ENCODE measurements at regions not wholly inside any gene's neighbourhood (a gene's known extent, or its start where the extent isn't known, plus 50 kb on each side); places are given as distances from the start of the nearest gene placed in this dataset.

DNA sequence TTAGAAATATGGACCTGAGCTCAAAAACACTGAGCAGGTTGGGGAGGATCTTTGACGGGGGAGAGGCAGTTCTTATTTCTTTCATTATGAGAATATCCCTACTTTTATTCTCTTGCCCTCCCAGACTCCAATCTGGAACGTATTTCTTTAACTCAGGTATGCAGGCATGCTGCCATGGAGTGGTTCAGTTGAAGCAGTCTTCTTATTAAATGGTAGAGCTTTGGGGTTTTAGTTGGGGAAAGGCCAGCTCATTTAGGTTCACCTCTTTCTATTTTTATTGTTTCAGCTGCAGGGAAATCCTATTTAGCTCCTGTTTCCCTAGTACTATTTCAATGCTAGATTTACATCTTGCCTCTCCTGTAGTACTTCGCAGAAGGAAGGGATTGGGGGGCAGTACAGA is 198.9 kb downstream of the TTLL7 start:
- H2AFZ ChIP-seq (ENCODE audit: low read length), result no peak overlapping the region
- H3K4ac ChIP-seq (ENCODE audit: low read length), result no peak overlapping the region
- no peak overlapping the region for H4K91ac ChIP-seq (ENCODE audit: low read depth, low read length, poor library complexity)
- no peak overlapping the region for H4K8ac ChIP-seq (ENCODE audit: low read depth, low read length)
- WGBS, 2 donors (ENCODE audit: extremely low coverage in 2 of 2, insufficient read length in 2 of 2, insufficient replicate concordance in 1 of 2), result no CpG with 5 or more reads among the region's 3 CpGs
- no peak overlapping the region for H2BK15ac ChIP-seq (ENCODE audit: low read length)
- no peaks in the 10 kb centered on the region for H3K79me1 ChIP-seq (ENCODE audit: low read depth, low read length)
- H3K23ac ChIP-seq (ENCODE audit: low read depth, low read length, poor library complexity), result no peak overlapping the region
- no peaks in the 10 kb centered on the region for H3K27me3 ChIP-seq (ENCODE audit: control insufficient read depth in 3 of 3, insufficient read depth in 3 of 3, low read depth in 1 of 3, low read length in 3 of 3)
- H3K4me2 ChIP-seq (ENCODE audit: insufficient read depth, low read length, poor library complexity, severe bottlenecking), result no peak overlapping the region
- no peak overlapping the region for H3K9ac ChIP-seq (ENCODE audit: low read depth, low read length, poor library complexity)
- H3K27ac ChIP-seq (replicated peaks; ENCODE audit: low read length), result no peak overlapping the region
- no peaks in the 10 kb centered on the region for H3K36me3 ChIP-seq (replicated peaks in 1 of 2; ENCODE audit: control insufficient read depth in 2 of 2, insufficient read depth in 2 of 2, low read length in 2 of 2)
- no peaks in the 10 kb centered on the region for H3K9me3 ChIP-seq (replicated peaks in 1 of 2; ENCODE audit: control insufficient read depth in 2 of 2, insufficient read depth in 1 of 2, low read depth in 1 of 2, low read length in 2 of 2)
- no peak overlapping the region for H3K14ac ChIP-seq (ENCODE audit: low read length)
- H3K4me3 ChIP-seq (ENCODE audit: low read length in 2 of 2), result no peak overlapping the region
- no peak for DNase-seq (ENCODE audit: low spot score)
- H2BK120ac ChIP-seq (ENCODE audit: low read depth, low read length), result no peak overlapping the region
- peaks cover 13 to 21% of the 10 kb centered on the region in 2 donors for H3K4me1 ChIP-seq (ENCODE audit: control insufficient read depth in 2 of 2, insufficient read depth in 1 of 2, low read depth in 1 of 2, low read length in 2 of 2)
- no peak overlapping the region for H2BK5ac ChIP-seq (ENCODE audit: low read length)
- no peak overlapping the region for H3K18ac ChIP-seq (ENCODE audit: low read length)
- H2BK12ac ChIP-seq (ENCODE audit: low read length), result no peak overlapping the region
- H2AK5ac ChIP-seq (ENCODE audit: low read depth, low read length), result no peak overlapping the region

DNA sequence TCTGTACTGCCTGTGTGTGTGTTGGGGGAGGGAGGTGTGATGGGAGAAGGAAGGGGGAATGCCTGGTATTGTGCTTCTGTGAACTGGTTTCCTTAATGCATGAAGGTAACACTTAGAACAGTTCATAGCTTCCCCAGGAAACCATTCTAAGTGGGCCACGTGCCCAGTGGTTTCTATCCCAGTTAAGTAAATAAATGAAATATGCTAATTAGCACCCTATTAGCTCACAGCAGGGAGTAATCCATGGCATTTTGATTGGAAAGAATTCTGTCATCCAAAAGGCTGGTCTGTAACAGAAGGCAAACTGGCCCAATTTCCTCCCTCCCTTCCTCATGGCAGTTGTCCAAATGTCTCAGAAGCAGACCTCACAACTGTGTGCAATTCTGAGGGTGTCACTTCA is 199.3 kb downstream of the TTLL7 start:
- no peak overlapping the region for H2AFZ ChIP-seq (ENCODE audit: low read length)
- no peak overlapping the region for H2BK12ac ChIP-seq (ENCODE audit: low read length)
- H3K9me3 ChIP-seq (replicated peaks in 1 of 2; ENCODE audit: control insufficient read depth in 2 of 2, insufficient read depth in 1 of 2, low read depth in 1 of 2, low read length in 2 of 2), result no peaks in the 10 kb centered on the region
- no peaks in the 10 kb centered on the region for H3K27me3 ChIP-seq (ENCODE audit: control insufficient read depth in 3 of 3, insufficient read depth in 3 of 3, low read depth in 1 of 3, low read length in 3 of 3)
- no peak for DNase-seq (ENCODE audit: low spot score)
- no peak overlapping the region for H3K14ac ChIP-seq (ENCODE audit: low read length)
- H3K18ac ChIP-seq (ENCODE audit: low read length), result no peak overlapping the region
- no peak overlapping the region for H3K27ac ChIP-seq (replicated peaks; ENCODE audit: low read length)
- H3K4me1 ChIP-seq (ENCODE audit: control insufficient read depth in 2 of 2, insufficient read depth in 1 of 2, low read depth in 1 of 2, low read length in 2 of 2), result peaks cover 13 to 19% of the 10 kb centered on the region in 2 donors
- no peak overlapping the region for H3K4ac ChIP-seq (ENCODE audit: low read length)
- H3K4me3 ChIP-seq (ENCODE audit: low read length in 2 of 2), result no peak overlapping the region
- no peaks in the 10 kb centered on the region for H3K36me3 ChIP-seq (replicated peaks in 1 of 2; ENCODE audit: control insufficient read depth in 2 of 2, insufficient read depth in 2 of 2, low read length in 2 of 2)
- H2BK5ac ChIP-seq (ENCODE audit: low read length), result no peak overlapping the region
- no peak overlapping the region for H2AK5ac ChIP-seq (ENCODE audit: low read depth, low read length)
- no CpG with 5 or more reads among the region's 1 CpG for WGBS, 2 donors (ENCODE audit: extremely low coverage in 2 of 2, insufficient read length in 2 of 2, insufficient replicate concordance in 1 of 2)
- no peak overlapping the region for H2BK15ac ChIP-seq (ENCODE audit: low read length)
- H4K8ac ChIP-seq (ENCODE audit: low read depth, low read length), result no peak overlapping the region
- no peak overlapping the region for H3K9ac ChIP-seq (ENCODE audit: low read depth, low read length, poor library complexity)
- H3K23ac ChIP-seq (ENCODE audit: low read depth, low read length, poor library complexity), result no peak overlapping the region
- H3K79me1 ChIP-seq (ENCODE audit: low read depth, low read length), result no peaks in the 10 kb centered on the region
- H3K4me2 ChIP-seq (ENCODE audit: insufficient read depth, low read length, poor library complexity, severe bottlenecking), result no peak overlapping the region
- H2BK120ac ChIP-seq (ENCODE audit: low read depth, low read length), result no peak overlapping the region
- no peak overlapping the region for H4K91ac ChIP-seq (ENCODE audit: low read depth, low read length, poor library complexity)

DNA sequence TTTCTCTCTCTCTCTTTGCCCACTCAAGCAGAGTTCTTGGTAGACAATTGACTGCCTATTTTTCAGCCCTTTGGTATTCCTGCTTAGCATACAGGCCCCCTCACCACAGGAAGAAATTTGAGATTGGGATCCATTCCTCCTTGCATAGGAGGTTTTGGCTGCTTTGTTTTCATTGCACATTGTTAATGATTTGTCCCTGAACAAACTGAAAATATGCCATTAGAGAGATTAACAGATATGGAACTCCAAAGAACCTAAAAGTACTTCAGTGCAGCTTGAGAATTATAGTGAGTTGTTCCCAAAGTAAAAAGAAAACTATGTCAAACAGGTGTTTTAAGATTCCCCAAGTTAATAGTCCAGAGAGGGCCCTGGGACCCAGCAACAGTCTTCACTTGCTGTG is 200.0 kb downstream of the TTLL7 start:
- H2BK12ac ChIP-seq (ENCODE audit: low read length), result no peak overlapping the region
- no peaks in the 10 kb centered on the region for H3K27me3 ChIP-seq (ENCODE audit: control insufficient read depth in 3 of 3, insufficient read depth in 3 of 3, low read depth in 1 of 3, low read length in 3 of 3)
- H2BK120ac ChIP-seq (ENCODE audit: low read depth, low read length), result no peak overlapping the region
- no peak overlapping the region for H3K4me3 ChIP-seq (ENCODE audit: low read length in 2 of 2)
- H3K27ac ChIP-seq (replicated peaks; ENCODE audit: low read length), result no peak overlapping the region
- H3K9me3 ChIP-seq (replicated peaks in 1 of 2; ENCODE audit: control insufficient read depth in 2 of 2, insufficient read depth in 1 of 2, low read depth in 1 of 2, low read length in 2 of 2), result no peaks in the 10 kb centered on the region
- DNase-seq (ENCODE audit: low spot score), result no peak
- H3K23ac ChIP-seq (ENCODE audit: low read depth, low read length, poor library complexity), result no peak overlapping the region
- H3K79me1 ChIP-seq (ENCODE audit: low read depth, low read length), result no peaks in the 10 kb centered on the region
- H3K18ac ChIP-seq (ENCODE audit: low read length), result no peak overlapping the region
- no peak overlapping the region for H3K4me2 ChIP-seq (ENCODE audit: insufficient read depth, low read length, poor library complexity, severe bottlenecking)
- H3K4ac ChIP-seq (ENCODE audit: low read length), result no peak overlapping the region
- no peak overlapping the region for H4K8ac ChIP-seq (ENCODE audit: low read depth, low read length)
- no peak overlapping the region for H2AK5ac ChIP-seq (ENCODE audit: low read depth, low read length)
- no peak overlapping the region for H2BK5ac ChIP-seq (ENCODE audit: low read length)
- H3K9ac ChIP-seq (ENCODE audit: low read depth, low read length, poor library complexity), result no peak overlapping the region
- H3K14ac ChIP-seq (ENCODE audit: low read length), result no peak overlapping the region
- peak overlapping the region; percentile 21 for H2AFZ ChIP-seq (ENCODE audit: low read length)
- H4K91ac ChIP-seq (ENCODE audit: low read depth, low read length, poor library complexity), result no peak overlapping the region
- H3K36me3 ChIP-seq (replicated peaks in 1 of 2; ENCODE audit: control insufficient read depth in 2 of 2, insufficient read depth in 2 of 2, low read length in 2 of 2), result no peaks in the 10 kb centered on the region
- H3K4me1 ChIP-seq (ENCODE audit: control insufficient read depth in 2 of 2, insufficient read depth in 1 of 2, low read depth in 1 of 2, low read length in 2 of 2), result peaks cover 13 to 17% of the 10 kb centered on the region in 2 donors
- H2BK15ac ChIP-seq (ENCODE audit: low read length), result no peak overlapping the region

DNA sequence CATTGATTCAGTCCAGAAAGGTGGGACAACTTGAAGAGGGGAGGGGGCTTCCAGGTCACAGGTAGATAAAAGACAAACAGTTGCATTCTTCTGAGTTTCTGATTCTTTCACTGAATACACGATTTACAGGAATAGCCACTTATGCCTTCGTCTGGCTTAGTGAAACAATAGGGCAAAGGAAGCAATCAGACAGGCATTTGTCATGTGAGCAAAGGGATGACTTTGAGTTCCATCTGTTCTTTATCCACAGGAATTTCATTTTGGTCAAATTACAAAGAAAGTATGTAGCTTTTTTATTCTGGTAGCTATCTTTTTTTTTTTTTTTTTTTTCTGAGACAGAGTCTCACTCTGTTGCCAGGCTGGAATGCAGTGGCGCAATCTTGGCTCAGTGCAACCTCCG is 202.5 kb downstream of the TTLL7 start:
- no peak overlapping the region for H3K4me3 ChIP-seq (ENCODE audit: low read length in 2 of 2)
- H3K9ac ChIP-seq (ENCODE audit: low read depth, low read length, poor library complexity), result no peak overlapping the region
- H3K23ac ChIP-seq (ENCODE audit: low read depth, low read length, poor library complexity), result no peak overlapping the region
- H3K9me3 ChIP-seq (replicated peaks in 1 of 2; ENCODE audit: control insufficient read depth in 2 of 2, insufficient read depth in 1 of 2, low read depth in 1 of 2, low read length in 2 of 2), result no peaks in the 10 kb centered on the region
- H3K4me1 ChIP-seq (ENCODE audit: control insufficient read depth in 2 of 2, insufficient read depth in 1 of 2, low read depth in 1 of 2, low read length in 2 of 2), result peaks cover 10 to 11% of the 10 kb centered on the region in 2 donors
- H3K27me3 ChIP-seq (ENCODE audit: control insufficient read depth in 3 of 3, insufficient read depth in 3 of 3, low read depth in 1 of 3, low read length in 3 of 3), result no peaks in the 10 kb centered on the region
- H2BK120ac ChIP-seq (ENCODE audit: low read depth, low read length), result no peak overlapping the region
- H3K14ac ChIP-seq (ENCODE audit: low read length), result no peak overlapping the region
- no peak overlapping the region for H3K4me2 ChIP-seq (ENCODE audit: insufficient read depth, low read length, poor library complexity, severe bottlenecking)
- H2AFZ ChIP-seq (ENCODE audit: low read length), result no peak overlapping the region
- no peak overlapping the region for H2BK15ac ChIP-seq (ENCODE audit: low read length)
- no peak overlapping the region for H4K8ac ChIP-seq (ENCODE audit: low read depth, low read length)
- whole genome bisulfite sequencing, 2 donors (ENCODE audit: extremely low coverage in 2 of 2, insufficient read length in 2 of 2, insufficient replicate concordance in 1 of 2), result no CpG with 5 or more reads among the region's 4 CpGs
- H3K36me3 ChIP-seq (replicated peaks in 1 of 2; ENCODE audit: control insufficient read depth in 2 of 2, insufficient read depth in 2 of 2, low read length in 2 of 2), result no peaks in the 10 kb centered on the region
- H3K18ac ChIP-seq (ENCODE audit: low read length), result no peak overlapping the region
- no peak overlapping the region for H4K91ac ChIP-seq (ENCODE audit: low read depth, low read length, poor library complexity)
- no peak overlapping the region for H3K27ac ChIP-seq (replicated peaks; ENCODE audit: low read length)
- H3K79me1 ChIP-seq (ENCODE audit: low read depth, low read length), result no peaks in the 10 kb centered on the region
- DNase-seq (ENCODE audit: low spot score), result no peak
- H2AK5ac ChIP-seq (ENCODE audit: low read depth, low read length), result no peak overlapping the region
- no peak overlapping the region for H3K4ac ChIP-seq (ENCODE audit: low read length)
- no peak overlapping the region for H2BK12ac ChIP-seq (ENCODE audit: low read length)
- no peak overlapping the region for H2BK5ac ChIP-seq (ENCODE audit: low read length)
